H1 (cell line): ENCODE measurements at regions not wholly inside any gene's neighbourhood (a gene's known extent, or its start where the extent isn't known, plus 50 kb on each side); places are given as distances from the start of the nearest gene placed in this dataset.

Experiments used
- CHD1 ChIP-seq: IDR thresholded peaks from 2 replicates; pipeline ENCODE4 v1.6.1; 2012; ENCODE audit warnings: low read depth, low read length, improper control_type of control experiment
- JUN ChIP-seq: IDR thresholded peaks from 2 replicates; pipeline ENCODE4 v1.6.1; 2011; ENCODE audit warnings: low read depth, mild to moderate bottlenecking, improper control_type of control experiment, low read length
- JUND ChIP-seq: IDR thresholded peaks from 2 replicates; pipeline ENCODE4 v1.6.1; 2011; ENCODE audit warnings: mild to moderate bottlenecking, improper control_type of control experiment, low read length
- POLR2AphosphoS5 ChIP-seq: IDR thresholded peaks from 2 replicates; pipeline ENCODE4 v1.6.1; 2011; ENCODE audit warnings: low read depth, low read length
- RAD21 ChIP-seq, 2 experiments: IDR thresholded peaks in 1 of 2; conservative IDR thresholded peaks in 1 of 2; 2 replicates each; pipeline ENCODE4 v1.6.1; 2011; ENCODE audit warnings: low read depth in 2 of 2, low read length in 2 of 2, improper control_type of control experiment in 1 of 2, inconsistent platforms in 1 of 2, mild to moderate bottlenecking in 1 of 2, moderate library complexity in 1 of 2
- RFX5 ChIP-seq: IDR thresholded peaks from 2 replicates; pipeline ENCODE4 v1.6.1; 2011; ENCODE audit warnings: low read depth, low read length, improper control_type of control experiment, borderline replicate concordance
- SUZ12 ChIP-seq: fragments of 200-600 bp; sonication (generic); IDR thresholded peaks from 2 replicates; pipeline ENCODE4 v1.6.1; 2012; ENCODE audit warnings: mild to moderate bottlenecking, inconsistent platforms, low read length, moderate library complexity, mixed read lengths
- TAF1 ChIP-seq: IDR thresholded peaks from 2 replicates; pipeline ENCODE4 v1.6.1; 2011; ENCODE audit warnings: mild to moderate bottlenecking, low read depth, low read length
- YY1 ChIP-seq: IDR thresholded peaks from 2 replicates; pipeline ENCODE4 v1.6.1; 2011; ENCODE audit warnings: low read depth, mild to moderate bottlenecking, low read length
- TF ChIP-seq, protein P1 (sequence below), 3 experiments: IDR thresholded peaks; 1 replicate in 2 of 3; 2 replicates in 1 of 3; pipeline versions ENCODE4 v1.5.1 to v1.6.1; 2011; ENCODE audit warnings: low read length in 3 of 3, mild to moderate bottlenecking in 3 of 3, inconsistent platforms in 2 of 3, low read depth in 1 of 3, moderate library complexity in 1 of 3; ENCODE audit not compliant: insufficient read depth in 1 of 3; ENCODE audit errors: control extremely low read depth in 1 of 3

DNA sequence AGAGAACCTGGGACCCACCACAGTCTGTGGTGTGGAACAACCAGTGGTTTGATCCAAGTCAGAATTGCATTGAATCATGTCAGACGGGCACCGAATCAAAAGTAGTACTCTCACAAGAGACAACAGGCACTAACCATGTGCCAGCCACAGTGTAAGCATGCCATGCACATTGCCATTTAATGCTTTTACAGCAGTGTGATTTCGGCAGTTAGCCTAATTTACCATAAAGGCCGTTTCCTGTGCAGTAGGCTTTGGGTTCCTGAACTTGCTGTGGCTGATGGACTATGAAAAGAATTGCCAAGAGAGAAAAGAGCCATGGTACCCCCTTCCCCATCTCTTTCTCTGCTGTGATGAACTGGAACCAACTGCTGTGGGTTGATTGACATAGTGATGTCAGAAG, 540.6 kb downstream of the EBF1 start:
- TF ChIP-seq SUZ12 (no peak), JUND (no peak), YY1 (no peak), RAD21 (IDR thresholded peaks at IDR 0.05 in 1 of 2, conservative IDR thresholded peaks at IDR 0.05 in 1 of 2; ENCODE audit: low read depth in 2 of 2, low read length in 2 of 2) (no peak), RFX5 (no peak), TAF1 (no peak), POLR2AphosphoS5 (no peak), JUN (no peak), CHD1 (no peak)
- TF ChIP-seq, protein P1, sequence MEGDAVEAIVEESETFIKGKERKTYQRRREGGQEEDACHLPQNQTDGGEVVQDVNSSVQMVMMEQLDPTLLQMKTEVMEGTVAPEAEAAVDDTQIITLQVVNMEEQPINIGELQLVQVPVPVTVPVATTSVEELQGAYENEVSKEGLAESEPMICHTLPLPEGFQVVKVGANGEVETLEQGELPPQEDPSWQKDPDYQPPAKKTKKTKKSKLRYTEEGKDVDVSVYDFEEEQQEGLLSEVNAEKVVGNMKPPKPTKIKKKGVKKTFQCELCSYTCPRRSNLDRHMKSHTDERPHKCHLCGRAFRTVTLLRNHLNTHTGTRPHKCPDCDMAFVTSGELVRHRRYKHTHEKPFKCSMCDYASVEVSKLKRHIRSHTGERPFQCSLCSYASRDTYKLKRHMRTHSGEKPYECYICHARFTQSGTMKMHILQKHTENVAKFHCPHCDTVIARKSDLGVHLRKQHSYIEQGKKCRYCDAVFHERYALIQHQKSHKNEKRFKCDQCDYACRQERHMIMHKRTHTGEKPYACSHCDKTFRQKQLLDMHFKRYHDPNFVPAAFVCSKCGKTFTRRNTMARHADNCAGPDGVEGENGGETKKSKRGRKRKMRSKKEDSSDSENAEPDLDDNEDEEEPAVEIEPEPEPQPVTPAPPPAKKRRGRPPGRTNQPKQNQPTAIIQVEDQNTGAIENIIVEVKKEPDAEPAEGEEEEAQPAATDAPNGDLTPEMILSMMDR (IDR thresholded peaks at IDR 0.05; ENCODE audit: control extremely low read depth in 1 of 3, insufficient read depth in 1 of 3, low read depth in 1 of 3, low read length in 3 of 3) = no peak
